ENCODE measurements at regions not wholly inside any gene's neighbourhood (a gene's known extent, or its start where the extent isn't known, plus 50 kb on each side); places are given as distances from the start of the nearest gene placed in this dataset.

GRCh38 chr1:11338284-11338924 is 65.4 kb downstream of the UBIAD1 start:
- peaks cover 0 to 14% (median 11%) of the 10 kb centered on the region in 4 donors for H3K4me1 ChIP-seq
- intact Hi-C loops (cut with DNase I; ENCODE audit: low total_unique reads): no loop called here

GRCh38 chr1:11339346-11340232 is 66.6 kb downstream of the UBIAD1 start:
- Histone ChIP-seq H3K4me1 (peaks cover 0 to 14% (median 11%) of the 10 kb centered on the region in 4 donors), H3K27ac (no peak overlapping the region), H3K4me3 (no peak overlapping the region), H3K36me3 (no peaks in the 10 kb centered on the region), H3K9me3 (no peaks in the 10 kb centered on the region), H3K27me3 (peaks cover 45% of the 10 kb centered on the region)
- 25 to 30% methylated on average over 7 to 18 of the region's 24 CpGs for WGBS, 2 donors (ENCODE audit: low coverage in 1 of 2)
- in situ Hi-C loops (cut with MboI; ENCODE audit: low pct_ligation_motif_present in 1 of 4, low pct_unique_long_range_greater_than_20kb in 1 of 4, low sequenced_read_pairs in 3 of 4) (loop anchor here in 2 of 4 donors (25.0 kb wide), 1 partner anchor 298 kb away; no protein-coding TSS in a partner anchor), intact Hi-C loops (cut with DNase I; ENCODE audit: low total_unique reads) (no loop called here)
- TF ChIP-seq CTCF (IDR thresholded peaks at IDR 0.05) (no peak), EP300 (IDR thresholded peaks at IDR 0.05; ENCODE audit: low read depth) (no peak), POLR2AphosphoS5 (IDR thresholded peaks at IDR 0.05) (no peak), POLR2A (IDR thresholded peaks at IDR 0.05) (no peak)
- peak; percentile 24 for DNase-seq

More at GRCh38 chr1:11338284-11338924, 65.4 kb downstream of the UBIAD1 start:
- Histone ChIP-seq H3K27ac (no peak overlapping the region), H3K27me3 (peaks cover 44% of the 10 kb centered on the region), H3K9me3 (no peaks in the 10 kb centered on the region), H3K36me3 (no peaks in the 10 kb centered on the region), H3K4me3 (no peak overlapping the region)
- WGBS, 2 donors (ENCODE audit: low coverage in 1 of 2): 84% methylated on average over 9 of the region's 10 CpGs; no CpG with 5 or more reads in 1 of the 2 donors
- in situ Hi-C loops (cut with MboI; ENCODE audit: low pct_ligation_motif_present in 1 of 4, low pct_unique_long_range_greater_than_20kb in 1 of 4, low sequenced_read_pairs in 3 of 4): loop anchor here in 2 of 4 donors (25.0 kb wide), 1 partner anchor 299 kb away; no protein-coding TSS in a partner anchor
- TF ChIP-seq POLR2AphosphoS5 (IDR thresholded peaks at IDR 0.05): no peak
- no peak for TF ChIP-seq EP300 (IDR thresholded peaks at IDR 0.05; ENCODE audit: low read depth)
- no peak for TF ChIP-seq CTCF (IDR thresholded peaks at IDR 0.05)
- TF ChIP-seq POLR2A (IDR thresholded peaks at IDR 0.05): no peak
- DNase-seq: no peak

GRCh38 chr1:11340233-11340632 is 67.2 kb downstream of the UBIAD1 start:
- TF ChIP-seq POLR2AphosphoS5 (IDR thresholded peaks at IDR 0.05): no peak
- no peak for TF ChIP-seq EP300 (IDR thresholded peaks at IDR 0.05; ENCODE audit: low read depth)
- TF ChIP-seq CTCF (IDR thresholded peaks at IDR 0.05): no peak
- no peak for TF ChIP-seq POLR2A (IDR thresholded peaks at IDR 0.05)
- Histone ChIP-seq H3K27me3 (peaks cover 50% of the 10 kb centered on the region), H3K9me3 (no peaks in the 10 kb centered on the region), H3K4me3 (no peak overlapping the region), H3K4me1 (peaks cover 0 to 14% (median 11%) of the 10 kb centered on the region in 4 donors), H3K27ac (no peak overlapping the region), H3K36me3 (no peaks in the 10 kb centered on the region)
- intact Hi-C loops (cut with DNase I; ENCODE audit: low total_unique reads): no loop called here
- 12 to 24% methylated on average over 3 to 4 of the region's 4 CpGs for WGBS, 2 donors (ENCODE audit: low coverage in 1 of 2)
- DNase-seq: no peak
- in situ Hi-C loops (cut with MboI; ENCODE audit: low pct_ligation_motif_present in 1 of 4, low pct_unique_long_range_greater_than_20kb in 1 of 4, low sequenced_read_pairs in 3 of 4): loop anchor here in 2 of 4 donors (25.0 kb wide), 1 partner anchor 297 kb away; no protein-coding TSS in a partner anchor

Measured in transverse colon (tissue), 4 donors.